ENCODE measurements at regions not wholly inside any gene's neighbourhood (a gene's known extent, or its start where the extent isn't known, plus 50 kb on each side); places are given as distances from the start of the nearest gene placed in this dataset.
A peak's percentile ranks its signal among the peaks of the same experiment; 100 is the strongest.

DNA sequence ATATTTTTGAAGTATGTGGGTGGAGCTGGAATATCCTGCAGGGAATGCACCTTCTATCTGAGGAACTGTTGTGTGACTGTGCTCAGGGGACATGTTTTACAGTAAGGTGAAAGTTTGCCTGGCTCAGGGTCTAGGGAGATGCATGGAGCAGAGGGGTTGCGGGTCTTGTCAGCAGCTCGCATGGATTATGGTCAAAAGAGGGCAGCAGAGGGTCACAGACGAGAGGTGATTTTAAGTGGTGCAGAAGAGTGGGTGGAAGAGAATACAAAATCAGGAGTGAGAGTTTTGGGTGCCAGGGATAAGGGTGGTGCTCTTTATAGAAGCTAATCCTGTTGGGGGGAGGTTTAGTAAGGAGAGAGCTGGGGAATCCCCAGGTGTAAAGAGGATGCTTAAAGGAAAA lies 53.5 kb upstream of the GRIN3A start:
- TF ChIP-seq, protein P1, sequence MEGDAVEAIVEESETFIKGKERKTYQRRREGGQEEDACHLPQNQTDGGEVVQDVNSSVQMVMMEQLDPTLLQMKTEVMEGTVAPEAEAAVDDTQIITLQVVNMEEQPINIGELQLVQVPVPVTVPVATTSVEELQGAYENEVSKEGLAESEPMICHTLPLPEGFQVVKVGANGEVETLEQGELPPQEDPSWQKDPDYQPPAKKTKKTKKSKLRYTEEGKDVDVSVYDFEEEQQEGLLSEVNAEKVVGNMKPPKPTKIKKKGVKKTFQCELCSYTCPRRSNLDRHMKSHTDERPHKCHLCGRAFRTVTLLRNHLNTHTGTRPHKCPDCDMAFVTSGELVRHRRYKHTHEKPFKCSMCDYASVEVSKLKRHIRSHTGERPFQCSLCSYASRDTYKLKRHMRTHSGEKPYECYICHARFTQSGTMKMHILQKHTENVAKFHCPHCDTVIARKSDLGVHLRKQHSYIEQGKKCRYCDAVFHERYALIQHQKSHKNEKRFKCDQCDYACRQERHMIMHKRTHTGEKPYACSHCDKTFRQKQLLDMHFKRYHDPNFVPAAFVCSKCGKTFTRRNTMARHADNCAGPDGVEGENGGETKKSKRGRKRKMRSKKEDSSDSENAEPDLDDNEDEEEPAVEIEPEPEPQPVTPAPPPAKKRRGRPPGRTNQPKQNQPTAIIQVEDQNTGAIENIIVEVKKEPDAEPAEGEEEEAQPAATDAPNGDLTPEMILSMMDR (IDR thresholded peaks at IDR 0.05; ENCODE audit: insufficient read depth, low read length, poor library complexity, severe bottlenecking) = peak; percentile 43
- no peak for TF ChIP-seq EZH2phosphoT487 (conservative IDR thresholded peaks at IDR 0.05; ENCODE audit: low read length)
